Endothelial cell of umbilical vein (primary cell): ENCODE measurements at regions not wholly inside any gene's neighbourhood (a gene's known extent, or its start where the extent isn't known, plus 50 kb on each side); places are given as distances from the start of the nearest gene placed in this dataset.

Experiments used
- BruUV-seq: library from RNA; stranded (reverse); fragments of 400-500 nt; replicated peaks from 2 replicates; lab custom pipeline; 2021; lab: Mats Ljungman, UMichigan
- CTCF ChIA-PET: fragments of 300-600, 350-600 bp; sonication (Branson Sonifier 250); formaldehyde crosslinking; loops from one replicate; lab custom pipeline; 2021; ENCODE audit warnings: antibody characterized with exemption, inconsistent platforms; lab: Charles Lee
- POLR2A ChIA-PET: fragments of 300-600, 350-600 bp; sonication (Branson Sonifier 250); formaldehyde crosslinking; loops from one replicate; lab custom pipeline; 2021; ENCODE audit warnings: antibody characterized with exemption, inconsistent platforms; lab: Charles Lee
- DNase-seq: peaks from one replicate; pipeline ENCODE4 v3.0.0-alpha.2; 2011; ENCODE audit warnings: low read depth, low spot score
- FAIRE-seq: peaks from 2 replicates; lab custom pipeline; 2011; peaks lifted over from hg19 to GRCh38; lab: Jason Lieb, UNC
- H2AFZ ChIP-seq: 2 replicates; pipeline ENCODE4 v1.6.0; 2012; ENCODE audit warnings: low read depth, low read length, control low read depth, inconsistent platforms
- H3K27ac ChIP-seq: 2 replicates; pipeline ENCODE4 v1.5.1; 2011; ENCODE audit warnings: low read depth, mild to moderate bottlenecking, control low read depth, low read length, moderate library complexity; ENCODE audit not compliant: insufficient read depth
- H3K27me3 ChIP-seq, 2 experiments: 2 replicates each; pipeline versions ENCODE4 v1.6.0 to v1.6.1; 2011; ENCODE audit warnings: low read length in 2 of 2, mixed read lengths in 1 of 2; ENCODE audit not compliant: control insufficient read depth in 2 of 2, insufficient read depth in 2 of 2
- H3K36me3 ChIP-seq, 2 experiments: 2 replicates in 1 of 2; 3 replicates in 1 of 2; pipeline ENCODE4 v1.5.1; 2011; ENCODE audit warnings: low read length in 2 of 2, mild to moderate bottlenecking in 1 of 2, moderate library complexity in 1 of 2; ENCODE audit not compliant: control insufficient read depth in 2 of 2, insufficient read depth in 2 of 2; ENCODE audit errors: extremely low read depth in 1 of 2
- H3K4me1 ChIP-seq: 3 replicates; pipeline ENCODE4 v1.5.1; 2011; ENCODE audit warnings: mild to moderate bottlenecking, low read length; ENCODE audit not compliant: control insufficient read depth, insufficient read depth; ENCODE audit errors: extremely low read depth
- H3K4me2 ChIP-seq: 2 replicates; pipeline ENCODE4 v1.6.1; 2011; ENCODE audit warnings: low read length, control low read depth, mixed read lengths; ENCODE audit not compliant: insufficient read depth
- H3K4me3 ChIP-seq, 3 experiments: fragments of 200-600 bp in 1 of 3; sonication (generic), shearing (Covaris generic) in 1 of 3; replicated peaks in 1 of 3; 2 replicates each; pipeline ENCODE4 v1.5.1; 2011 to 2016; ENCODE audit warnings: control low read depth in 3 of 3, low read length in 3 of 3, mild to moderate bottlenecking in 2 of 3, inconsistent platforms in 1 of 3, low read depth in 1 of 3, moderate library complexity in 1 of 3; ENCODE audit not compliant: insufficient read depth in 1 of 3
- H3K79me2 ChIP-seq: 2 replicates; pipeline ENCODE4 v1.6.0; 2012; ENCODE audit warnings: low read length, inconsistent platforms; ENCODE audit not compliant: control insufficient read depth, insufficient read depth
- H3K9ac ChIP-seq: replicated peaks from 2 replicates; pipeline ENCODE3; 2011; ENCODE audit warnings: low read length, control low read depth; ENCODE audit not compliant: insufficient read depth; ENCODE audit errors: extremely low read depth
- H3K9me1 ChIP-seq: replicated peaks from 3 replicates; pipeline ENCODE4 v1.6.0; 2011; ENCODE audit warnings: mild to moderate bottlenecking, low read length; ENCODE audit not compliant: control insufficient read depth, insufficient read depth; ENCODE audit errors: extremely low read depth
- H3K9me3 ChIP-seq: replicated peaks from 2 replicates; pipeline ENCODE4 v1.5.1; 2012; ENCODE audit warnings: low read length, inconsistent platforms; ENCODE audit not compliant: control insufficient read depth, insufficient read depth
- H4K20me1 ChIP-seq: replicated peaks from 2 replicates; pipeline ENCODE3; 2011; ENCODE audit warnings: mild to moderate bottlenecking, low read length; ENCODE audit not compliant: control insufficient read depth, insufficient read depth; ENCODE audit errors: extremely low read depth
- CTCF ChIP-seq, 2 donors: IDR thresholded peaks; 1 replicate in 1 of 2; 2 replicates in 1 of 2; pipeline ENCODE4 v1.5.1; 2011; ENCODE audit warnings: low read length in 2 of 2, mild to moderate bottlenecking in 2 of 2, moderate library complexity in 2 of 2, control low read depth in 1 of 2, inconsistent platforms in 1 of 2, low read depth in 1 of 2; ENCODE audit not compliant: insufficient read depth in 1 of 2; ENCODE audit errors: extremely low read depth in 1 of 2
- EZH2 ChIP-seq: IDR thresholded peaks from 2 replicates; pipeline ENCODE4 v1.6.1; 2012; ENCODE audit warnings: borderline replicate concordance, low read depth, mild to moderate bottlenecking, moderate library complexity, low read length, inconsistent platforms; ENCODE audit not compliant: severe bottlenecking
- FOS ChIP-seq: IDR thresholded peaks from 2 replicates; pipeline ENCODE4 v1.6.1; 2011; ENCODE audit warnings: mild to moderate bottlenecking, low read length, moderate library complexity, borderline replicate concordance; ENCODE audit not compliant: insufficient read depth
- GATA2 ChIP-seq: IDR thresholded peaks from 2 replicates; pipeline ENCODE4 v1.7.0; 2011; ENCODE audit warnings: low read depth, mild to moderate bottlenecking, moderate library complexity, mixed read lengths, low read length; ENCODE audit not compliant: insufficient read length, insufficient read depth
- JUN ChIP-seq: IDR thresholded peaks from 2 replicates; pipeline ENCODE4 v1.6.1; 2011; ENCODE audit warnings: borderline replicate concordance, low read depth; ENCODE audit not compliant: insufficient read length, insufficient read depth
- MAX ChIP-seq: IDR thresholded peaks from 2 replicates; pipeline ENCODE4 v1.6.1; 2011; ENCODE audit not compliant: insufficient read depth, insufficient read length
- MYC ChIP-seq: IDR thresholded peaks from one replicate; pipeline ENCODE4 v1.6.1; 2011; ENCODE audit warnings: mild to moderate bottlenecking, low read depth, low read length
- POLR2A ChIP-seq: IDR thresholded peaks from 2 replicates; pipeline ENCODE4 v1.6.1; 2012; ENCODE audit warnings: low read depth, mild to moderate bottlenecking, control low read depth, low read length
- POLR2AphosphoS5 ChIP-seq: IDR thresholded peaks from 2 replicates; pipeline ENCODE4 v1.6.1; 2012; ENCODE audit warnings: low read depth, mild to moderate bottlenecking, control low read depth, low read length, moderate library complexity; ENCODE audit not compliant: insufficient read depth
- dilution Hi-C: fragments of 300-500 bp; cut with MboI; formaldehyde crosslinking; loops from one replicate; pipeline ENCODE4 v1.15.0; 2019; ENCODE audit warnings: low sequenced_read_pairs; ENCODE audit not compliant: extremely low pct_ligation_motif_present
- intact Hi-C: fragments of 100-400 bp; cut with micrococcal nuclease; formaldehyde crosslinking; loops from one replicate; pipeline ENCODE4 v1.10.0; 2022

- no peaks in the 10 kb centered on the region for H3K79me2 ChIP-seq
- H3K27me3 ChIP-seq = no peaks in the 10 kb centered on the region
- TF ChIP-seq CTCF (IDR thresholded peaks at IDR 0.05; ENCODE audit: extremely low read depth in 1 of 2, insufficient read depth in 1 of 2, low read depth in 1 of 2, low read length in 2 of 2) (no peak), GATA2 (no peak), FOS (no peak), JUN (no peak), EZH2 (no peak), POLR2A (no peak), POLR2AphosphoS5 (no peak), MAX (no peak), MYC (no peak)
- H3K4me3 ChIP-seq = no peak overlapping the region
- H3K9me1 ChIP-seq = no peaks in the 10 kb centered on the region
- ChIA-PET CTCF (interaction anchor here (0.5 to 1.3 kb wide), 2 partner anchors 22 to 50 kb away, joined by 3 to 4 read pairs; no protein-coding TSS in a partner anchor), POLR2A (no interaction called here)
- no peaks in the 10 kb centered on the region for H3K9me3 ChIP-seq
- DNase-seq = no peak
- H3K27ac ChIP-seq = no peak overlapping the region
- intact Hi-C loops = no loop called here
- no peaks in the 10 kb centered on the region for H3K36me3 ChIP-seq
- H3K9ac ChIP-seq = no peak overlapping the region
- no peak overlapping the region for H2AFZ ChIP-seq
- dilution Hi-C loops = no loop called here
- no peak overlapping the region for H3K4me2 ChIP-seq
- no TSS peak for BruUV-seq
- H4K20me1 ChIP-seq = no peaks in the 10 kb centered on the region
- no peak for FAIRE-seq
- H3K4me1 ChIP-seq = no peaks in the 10 kb centered on the region
These were observed 51.9 kb upstream of the SNAPC3 start for GRCh38 chr9:15370466-15371447.
